Esophagus squamous epithelium (tissue), 5 donors: ENCODE measurements at regions not wholly inside any gene's neighbourhood (a gene's known extent, or its start where the extent isn't known, plus 50 kb on each side); places are given as distances from the start of the nearest gene placed in this dataset.
A peak's percentile ranks its signal among the peaks of the same experiment; 100 is the strongest.

Source experiments
- DNase-seq: peaks from one replicate; lab custom pipeline; 2025; lab: John Stamatoyannopoulos, UW
- H3K27ac ChIP-seq, 4 donors: fragments of 200-600 bp; sonication (generic); one replicate each; pipeline ENCODE4 v1.5.1; 2016 to 2019; ENCODE audit warnings: mild to moderate bottlenecking in 1 of 4
- H3K27me3 ChIP-seq, 4 donors: fragments of 200-600 bp; sonication (generic); 1 replicate in 3 of 4; 2 replicates in 1 of 4; pipeline versions ENCODE4 v1.5.1 to v1.6.0; 2017 to 2021; ENCODE audit warnings: antibody characterized with exemption in 1 of 4
- H3K36me3 ChIP-seq, 3 donors: fragments of 200-600 bp; sonication (generic); one replicate each; pipeline ENCODE4 v1.5.1; 2016 to 2019
- H3K4me1 ChIP-seq, 3 donors: fragments of 200-600 bp; sonication (generic); one replicate each; pipeline ENCODE4 v1.5.1; 2017 to 2019
- H3K4me3 ChIP-seq, 4 donors: fragments of 200-600 bp; sonication (generic); 1 replicate in 3 of 4; 2 replicates in 1 of 4; pipeline ENCODE4 v1.5.1; 2016 to 2019; ENCODE audit warnings: mild to moderate bottlenecking in 2 of 4, moderate library complexity in 1 of 4
- H3K9me3 ChIP-seq, 3 donors: fragments of 200-600 bp; sonication (generic); one replicate each; pipeline ENCODE4 v1.5.1; 2016 to 2019
- POLR2A ChIP-seq, 4 donors: fragments of 450-650 bp; IDR thresholded peaks; one replicate each; pipeline ENCODE4 v1.6.1; 2017; ENCODE audit warnings: antibody characterized with exemption in 4 of 4, mild to moderate bottlenecking in 4 of 4, moderate library complexity in 3 of 4
- WGBS, 2 donors: methylation state at CpG; one replicate each; pipeline ENCODE4 v1.1.5; 2018; 5-methylcytosine and 5-hydroxymethylcytosine counted together
- intact Hi-C: fragments of 100-400 bp; cut with DNase I; formaldehyde crosslinking; loops from one replicate; pipeline ENCODE4 v1.15.0; 2022
- TF ChIP-seq, protein P1 (sequence below), 6 experiments: fragments of 450-650 bp in 4 of 6; fragments of 200-600 bp in 2 of 6; sonication (generic) in 2 of 6; IDR thresholded peaks; one replicate each; pipeline ENCODE4 v1.5.1; 2016 to 2019; ENCODE audit warnings: antibody characterized with exemption in 6 of 6, mild to moderate bottlenecking in 4 of 6, moderate library complexity in 4 of 6
- donor health status: DM: yes; HTN: yes; CAD: no.

DNA sequence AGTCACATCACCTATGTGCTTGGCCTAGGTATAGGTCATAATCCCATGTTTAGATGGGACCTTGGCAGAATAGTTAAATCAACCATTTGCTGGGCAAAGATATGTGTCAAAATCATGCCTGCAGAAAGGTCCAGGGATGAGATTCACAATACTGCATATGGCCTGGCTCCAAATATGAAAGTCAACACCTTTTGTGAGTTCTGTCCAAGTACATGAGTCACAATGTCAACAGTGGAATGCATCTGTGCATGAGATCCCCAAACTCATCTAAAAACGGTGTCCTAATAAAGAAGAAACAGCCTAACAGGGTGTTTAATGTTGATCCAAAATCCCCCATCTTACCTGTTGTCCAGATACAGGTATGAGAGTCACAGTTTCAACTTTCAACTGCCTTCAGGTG is 1847.5 kb downstream of the TP53TG3F start:
- Histone ChIP-seq H3K36me3 (no peaks in the 10 kb centered on the region), H3K27ac (peak overlapping the region; percentile 55 to 82 (median 72)), H3K4me3 (no peak overlapping the region), H3K27me3 (no peaks in the 10 kb centered on the region), H3K4me1 (peaks cover 0 to 58% (median 30%) of the 10 kb centered on the region in 3 donors), H3K9me3 (no peaks in the 10 kb centered on the region)
- intact Hi-C loops: no loop called here
- 0% methylated on average over 1 of the region's 1 CpG for WGBS, 2 donors
- TF ChIP-seq, protein P1, sequence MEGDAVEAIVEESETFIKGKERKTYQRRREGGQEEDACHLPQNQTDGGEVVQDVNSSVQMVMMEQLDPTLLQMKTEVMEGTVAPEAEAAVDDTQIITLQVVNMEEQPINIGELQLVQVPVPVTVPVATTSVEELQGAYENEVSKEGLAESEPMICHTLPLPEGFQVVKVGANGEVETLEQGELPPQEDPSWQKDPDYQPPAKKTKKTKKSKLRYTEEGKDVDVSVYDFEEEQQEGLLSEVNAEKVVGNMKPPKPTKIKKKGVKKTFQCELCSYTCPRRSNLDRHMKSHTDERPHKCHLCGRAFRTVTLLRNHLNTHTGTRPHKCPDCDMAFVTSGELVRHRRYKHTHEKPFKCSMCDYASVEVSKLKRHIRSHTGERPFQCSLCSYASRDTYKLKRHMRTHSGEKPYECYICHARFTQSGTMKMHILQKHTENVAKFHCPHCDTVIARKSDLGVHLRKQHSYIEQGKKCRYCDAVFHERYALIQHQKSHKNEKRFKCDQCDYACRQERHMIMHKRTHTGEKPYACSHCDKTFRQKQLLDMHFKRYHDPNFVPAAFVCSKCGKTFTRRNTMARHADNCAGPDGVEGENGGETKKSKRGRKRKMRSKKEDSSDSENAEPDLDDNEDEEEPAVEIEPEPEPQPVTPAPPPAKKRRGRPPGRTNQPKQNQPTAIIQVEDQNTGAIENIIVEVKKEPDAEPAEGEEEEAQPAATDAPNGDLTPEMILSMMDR (IDR thresholded peaks at IDR 0.05): no peak
- TF ChIP-seq POLR2A (IDR thresholded peaks at IDR 0.05): no peak
- DNase-seq: no peak

DNA sequence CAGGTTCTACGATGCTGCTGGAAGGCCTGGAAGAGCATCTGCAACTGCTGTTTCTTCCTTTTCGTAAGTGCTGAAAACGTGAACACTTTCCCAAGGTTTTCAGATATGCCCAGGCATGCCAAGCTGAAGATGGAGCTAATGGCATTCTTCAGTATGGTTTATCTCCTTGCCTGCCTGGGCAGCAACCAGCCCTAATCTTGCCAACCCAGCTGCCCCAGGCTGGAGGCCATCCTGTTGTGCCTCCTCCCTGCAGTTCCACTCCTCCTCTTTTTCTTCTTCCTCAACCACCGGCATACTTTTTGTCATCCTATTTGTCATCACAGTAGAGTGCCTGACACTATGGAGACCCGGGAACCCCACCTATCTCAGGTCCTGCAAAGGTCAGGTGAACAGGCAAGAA is 1849.3 kb downstream of the TP53TG3F start:
- Histone ChIP-seq H3K9me3 (no peaks in the 10 kb centered on the region), H3K4me1 (peaks cover 0 to 58% (median 30%) of the 10 kb centered on the region in 3 donors), H3K4me3 (no peak overlapping the region), H3K27me3 (no peaks in the 10 kb centered on the region), H3K36me3 (no peaks in the 10 kb centered on the region), H3K27ac (peak overlapping the region in 3 of 4 donors; percentile 68 to 80 (median 77))
- 33 to 58% methylated on average over 4 of the region's 5 CpGs for WGBS, 2 donors
- no peak for TF ChIP-seq POLR2A (IDR thresholded peaks at IDR 0.05)
- TF ChIP-seq, protein P1 (IDR thresholded peaks at IDR 0.05): no peak
- DNase-seq: no peak
- intact Hi-C loops: no loop called here

DNA sequence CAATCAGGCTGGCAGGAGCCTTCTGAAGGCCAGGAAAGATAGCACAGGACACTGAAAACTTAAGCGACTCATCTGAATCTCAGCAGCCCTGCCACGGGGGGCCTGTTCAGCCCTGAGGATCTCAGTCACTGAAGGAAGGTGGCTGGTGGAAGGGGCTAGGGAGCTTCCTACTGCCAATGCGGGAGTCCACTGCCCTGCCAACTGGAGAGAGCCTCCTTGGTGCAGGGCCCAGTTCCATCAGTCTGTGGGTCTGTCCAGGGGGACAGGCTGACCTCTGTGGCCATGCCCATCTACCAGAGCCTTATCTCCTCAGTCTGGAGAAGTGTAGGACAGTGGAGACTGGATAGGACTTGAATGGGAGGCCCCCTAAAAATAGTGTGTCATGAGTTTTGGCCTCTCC is 1851.6 kb downstream of the TP53TG3F start:
- Histone ChIP-seq H3K4me1 (peaks cover 0 to 36% (median 22%) of the 10 kb centered on the region in 3 donors), H3K27me3 (no peaks in the 10 kb centered on the region), H3K4me3 (no peak overlapping the region), H3K9me3 (no peaks in the 10 kb centered on the region), H3K36me3 (no peaks in the 10 kb centered on the region), H3K27ac (no peak overlapping the region)
- 70% methylated on average over 3 of the region's 3 CpGs; no CpG with 5 or more reads in 1 of the 2 donors for whole genome bisulfite sequencing, 2 donors
- TF ChIP-seq, protein P1 (IDR thresholded peaks at IDR 0.05): no peak
- DNase-seq: no peak
- intact Hi-C loops: no loop called here

DNA sequence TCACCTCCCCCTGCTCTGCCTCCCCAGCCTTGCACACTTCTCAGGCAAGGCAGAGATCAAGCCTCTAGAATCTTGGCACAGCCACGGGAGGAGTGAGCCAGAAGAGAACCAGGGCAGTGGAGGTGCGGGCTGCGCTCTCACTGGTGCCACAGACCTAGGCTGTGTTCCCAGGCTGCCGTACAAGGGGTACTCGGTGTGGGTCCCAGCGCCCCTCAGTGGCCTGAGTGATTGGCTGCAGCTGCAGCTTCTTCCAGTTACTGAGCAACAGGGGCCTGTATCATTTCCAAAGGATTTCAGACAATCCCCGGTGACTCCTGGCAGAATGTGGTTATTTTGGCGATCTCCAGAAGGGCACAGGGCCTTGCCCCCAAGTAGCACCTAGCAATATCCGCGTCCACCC is 1852.1 kb downstream of the TP53TG3F start:
- no peak for DNase-seq
- TF ChIP-seq POLR2A (IDR thresholded peaks at IDR 0.05): no peak
- TF ChIP-seq, protein P1 (IDR thresholded peaks at IDR 0.05): no peak
- H3K27ac ChIP-seq: no peak overlapping the region
- H3K9me3 ChIP-seq: no peaks in the 10 kb centered on the region
- H3K27me3 ChIP-seq: no peaks in the 10 kb centered on the region
- no peak overlapping the region for H3K4me3 ChIP-seq
- no peaks in the 10 kb centered on the region for H3K36me3 ChIP-seq
- 81% methylated on average over 9 of the region's 10 CpGs; no CpG with 5 or more reads in 1 of the 2 donors for WGBS, 2 donors
- H3K4me1 ChIP-seq: peaks cover 0 to 32% (median 17%) of the 10 kb centered on the region in 3 donors
- intact Hi-C loops: no loop called here

DNA sequence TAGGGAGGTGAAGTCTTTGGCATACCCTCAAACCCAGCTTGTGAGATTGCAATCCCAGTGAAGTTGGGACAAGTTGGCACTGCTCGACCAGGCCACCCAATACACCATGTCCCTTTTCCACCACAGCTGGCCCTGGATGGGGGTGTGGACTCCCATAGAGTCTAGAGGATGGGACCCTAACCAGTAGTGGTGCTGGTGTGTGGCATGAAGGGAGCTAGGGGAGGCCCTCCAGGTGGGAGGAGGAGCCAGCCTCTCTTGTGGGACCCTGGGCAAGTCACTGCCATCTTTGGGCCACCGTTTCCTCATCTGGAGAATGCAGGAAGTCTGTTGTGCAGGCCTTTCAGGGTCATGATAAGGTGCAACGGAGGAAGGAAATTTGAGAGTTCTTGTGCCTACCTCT is 1854.9 kb downstream of the TP53TG3F start:
- H3K27ac ChIP-seq: no peak overlapping the region
- H3K36me3 ChIP-seq: no peaks in the 10 kb centered on the region
- no peak overlapping the region for H3K4me3 ChIP-seq
- peaks cover 0 to 4% (median 0%) of the 10 kb centered on the region in 3 donors for H3K4me1 ChIP-seq
- no peak for TF ChIP-seq POLR2A (IDR thresholded peaks at IDR 0.05)
- TF ChIP-seq, protein P1 (IDR thresholded peaks at IDR 0.05): no peak
- H3K9me3 ChIP-seq: no peaks in the 10 kb centered on the region
- no peak for DNase-seq
- no peaks in the 10 kb centered on the region for H3K27me3 ChIP-seq
- 56 to 86% methylated on average over 2 to 3 of the region's 3 CpGs for WGBS, 2 donors
- intact Hi-C loops: no loop called here
